ENCODE measurements at regions not wholly inside any gene's neighbourhood (a gene's known extent, or its start where the extent isn't known, plus 50 kb on each side); places are given as distances from the start of the nearest gene placed in this dataset.
A peak's percentile ranks its signal among the peaks of the same experiment; 100 is the strongest.
"Not testable (repeated sequence)": the region's sequence is repeated elsewhere in the genome, so short reads cannot be mapped to it uniquely, and the experiment has no call there.

DNA sequence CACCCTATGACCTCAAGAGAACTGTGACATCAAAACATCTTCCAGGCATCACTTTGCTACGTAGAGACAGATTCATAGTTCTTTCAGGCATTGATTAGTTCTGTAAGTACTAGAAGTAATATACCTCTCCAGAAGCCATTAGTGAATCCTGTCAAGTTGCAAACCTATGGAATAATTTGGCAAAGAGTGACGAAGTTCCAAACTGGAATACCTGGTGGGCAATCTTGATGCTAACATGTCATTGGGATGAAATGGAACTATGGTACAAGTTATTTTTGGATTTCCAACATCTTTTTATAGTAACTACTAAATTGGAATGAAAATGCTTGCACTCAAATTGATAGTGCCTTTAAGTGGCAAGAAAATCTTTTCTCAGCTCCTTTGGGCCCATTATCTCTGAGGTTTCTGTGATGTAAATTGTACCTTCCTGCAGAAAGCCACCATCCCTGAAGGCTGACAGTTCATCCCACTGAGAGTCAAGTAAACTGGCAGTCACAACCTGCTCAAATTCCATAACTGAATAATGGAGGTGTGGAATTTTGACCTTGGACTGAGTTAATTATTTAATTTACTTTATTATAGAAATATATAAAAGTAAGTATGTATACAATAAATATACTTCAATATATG, 435.5 kb downstream of the DTWD2 start:
- no peak for DNase-seq (ENCODE audit: low spot score)

DNA sequence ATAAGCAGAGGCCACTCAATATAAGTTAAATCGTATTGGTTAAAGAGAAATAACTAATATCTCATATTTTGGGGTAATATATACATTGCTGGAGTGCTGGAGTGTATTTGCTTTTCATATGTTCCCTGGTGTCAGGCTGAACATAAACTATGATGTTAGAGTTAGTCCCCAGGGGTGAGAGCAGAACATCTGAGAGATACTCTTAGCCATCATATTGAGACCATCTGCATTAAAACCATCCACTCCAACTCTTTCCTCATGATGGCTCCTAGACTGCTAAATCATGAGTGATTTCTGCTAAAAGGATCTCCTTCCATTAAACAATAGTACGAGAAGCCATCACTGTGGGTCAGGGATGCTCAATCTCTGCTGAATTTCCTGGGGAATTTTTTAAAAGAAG, 436.2 kb downstream of the DTWD2 start:
- DNase-seq (ENCODE audit: low spot score): no peak

DNA sequence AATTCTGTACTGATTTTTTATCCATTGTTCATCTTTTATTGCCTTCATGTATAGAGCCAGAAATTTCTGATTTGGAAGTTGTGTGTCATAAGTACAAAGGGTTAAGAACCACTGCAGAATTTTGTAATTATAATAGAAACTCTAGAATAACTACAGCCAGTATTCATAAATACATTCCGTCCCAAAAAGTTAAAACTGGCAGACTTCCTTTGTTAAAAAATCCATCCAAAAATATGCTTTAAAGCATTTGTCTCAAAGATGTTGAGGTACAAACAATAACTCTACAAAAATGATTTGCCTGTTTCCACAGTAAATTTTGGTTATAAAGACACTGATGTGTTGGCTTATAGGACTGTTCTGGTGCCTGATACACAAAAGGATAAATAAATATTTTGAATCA, 436.6 kb downstream of the DTWD2 start:
- no peak for DNase-seq (ENCODE audit: low spot score)

DNA sequence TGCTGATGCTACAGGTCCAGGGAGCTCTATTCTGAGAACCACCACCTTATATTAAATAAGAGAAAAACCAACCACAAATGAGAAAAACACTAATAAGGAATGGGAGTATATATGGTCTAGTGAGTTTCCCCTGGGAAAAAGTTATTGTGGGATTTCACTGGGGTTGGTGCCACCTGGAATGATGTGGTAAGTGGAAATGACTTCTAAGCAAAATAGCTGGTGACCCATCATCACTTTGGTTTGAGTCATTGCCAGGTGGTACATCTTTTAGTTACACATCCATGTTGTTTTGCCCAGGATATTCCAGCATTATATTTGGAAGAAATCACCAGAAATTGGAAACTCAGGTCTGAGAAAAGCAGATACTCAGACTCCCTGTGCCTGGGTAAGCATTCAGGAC, 437.3 kb downstream of the DTWD2 start:
- DNase-seq (ENCODE audit: low spot score): no peak

- peak; percentile 27 for DNase-seq (ENCODE audit: low spot score)
These were observed 439.3 kb downstream of the DTWD2 start for GRCh38 chr5:118548761-118549720.

- no peak for DNase-seq (ENCODE audit: low spot score)
These were observed 442.9 kb downstream of the DTWD2 start for GRCh38 chr5:118545470-118545869.

GRCh38 chr5:118544887-118545449, 443.4 kb downstream of the DTWD2 start:
- DNase-seq (ENCODE audit: low spot score): no peak

DNA sequence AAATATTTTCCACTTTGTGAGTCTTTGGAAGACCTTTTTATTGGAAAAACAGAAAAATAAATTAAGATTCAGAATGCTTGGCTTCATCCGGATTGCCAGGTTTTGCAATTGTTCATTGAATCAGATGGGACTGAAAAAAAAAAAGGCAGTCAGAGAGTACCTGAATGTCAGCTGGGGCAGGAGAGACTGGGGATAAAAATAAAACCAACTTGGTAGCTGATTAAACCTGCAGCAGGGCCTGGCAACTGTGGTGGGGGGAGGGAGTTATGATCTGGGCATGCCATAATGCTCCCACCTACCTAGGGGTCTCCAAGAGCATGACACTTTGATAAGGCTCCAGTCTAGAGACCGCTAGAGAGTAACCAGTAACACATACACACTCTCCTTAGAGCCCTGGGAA, 454.4 kb downstream of the DTWD2 start:
- no peak for DNase-seq (ENCODE audit: low spot score)

DNA sequence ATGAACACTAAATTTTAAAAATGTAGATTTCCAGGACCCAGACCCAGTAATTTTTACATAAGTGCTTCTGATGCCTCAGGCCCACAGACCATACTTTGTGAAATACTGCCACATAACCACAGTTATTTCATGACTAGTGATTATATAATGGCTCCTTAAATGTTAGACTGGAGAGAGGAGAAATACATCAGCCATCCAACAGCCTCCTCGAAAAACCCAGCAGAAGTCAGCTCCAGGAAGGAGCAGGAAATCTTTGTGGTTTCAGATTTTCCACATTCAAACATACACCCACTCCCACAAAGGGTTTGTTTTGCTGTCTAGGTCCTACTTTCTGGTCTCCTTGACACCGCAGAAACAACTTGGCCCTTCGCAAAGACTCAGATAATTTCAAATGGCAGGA, 455.2 kb downstream of the DTWD2 start:
- peak; percentile 23 for DNase-seq (ENCODE audit: low spot score)

DNA sequence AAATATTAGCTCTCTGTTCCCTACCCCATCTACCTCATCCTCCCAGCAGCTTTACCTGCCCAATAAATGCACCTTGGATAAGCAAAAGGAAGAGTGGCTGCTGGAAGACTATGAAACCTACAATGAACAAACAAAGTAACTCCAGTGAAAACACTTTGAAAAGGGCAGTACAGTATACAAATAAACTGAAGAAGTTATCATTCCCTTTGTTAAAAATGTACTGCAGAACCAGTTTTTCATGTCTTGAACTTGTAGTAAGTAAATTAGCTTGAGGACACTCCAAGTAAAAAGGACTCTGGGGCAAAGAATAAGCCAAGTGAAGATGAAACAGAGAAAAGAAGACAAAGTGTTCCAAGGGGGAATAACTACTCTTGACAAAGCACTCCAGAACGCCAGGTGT, 457.1 kb downstream of the DTWD2 start:
- no peak for DNase-seq (ENCODE audit: low spot score)

GRCh38 chr5:118529361-118530144, 458.8 kb downstream of the DTWD2 start:
- DNase-seq (ENCODE audit: low spot score): no peak

- DNase-seq (ENCODE audit: low spot score): no peak
These were observed 465.7 kb downstream of the DTWD2 start for GRCh38 chr5:118522626-118523025.

DNA sequence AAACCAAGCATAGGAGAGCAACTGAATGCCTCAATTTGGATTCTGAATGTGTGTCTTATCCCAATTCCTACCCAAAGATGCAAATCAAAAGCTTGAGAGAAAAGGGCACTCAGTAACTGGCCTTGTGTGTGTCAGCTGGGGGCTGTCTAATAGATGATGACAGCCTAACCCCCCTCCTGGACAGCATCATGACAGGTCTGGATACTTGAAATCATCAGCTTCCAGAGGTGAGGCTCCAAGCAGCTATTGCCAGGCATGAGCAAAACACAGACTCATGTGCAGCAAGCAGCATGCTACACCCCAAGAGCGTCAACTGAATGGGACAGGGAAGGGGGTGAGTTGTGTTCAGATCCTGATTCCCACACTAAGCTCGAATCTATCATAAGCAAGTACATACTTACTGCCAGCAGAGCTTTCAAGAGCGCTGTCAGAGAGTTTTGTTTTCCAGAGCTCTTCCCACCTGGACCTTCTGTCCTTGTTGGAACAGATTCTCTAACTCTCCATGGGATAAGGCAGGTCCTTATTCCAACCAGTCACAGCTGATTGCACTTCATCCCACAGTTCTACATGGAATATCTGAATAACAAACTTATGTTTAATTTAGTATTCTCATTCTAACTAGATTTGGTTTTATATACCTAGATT, 467.5 kb downstream of the DTWD2 start:
- DNase-seq (ENCODE audit: low spot score): no peak

- DNase-seq (ENCODE audit: low spot score): no peak
These were observed 468.9 kb downstream of the DTWD2 start for GRCh38 chr5:118519466-118519865.

DNA sequence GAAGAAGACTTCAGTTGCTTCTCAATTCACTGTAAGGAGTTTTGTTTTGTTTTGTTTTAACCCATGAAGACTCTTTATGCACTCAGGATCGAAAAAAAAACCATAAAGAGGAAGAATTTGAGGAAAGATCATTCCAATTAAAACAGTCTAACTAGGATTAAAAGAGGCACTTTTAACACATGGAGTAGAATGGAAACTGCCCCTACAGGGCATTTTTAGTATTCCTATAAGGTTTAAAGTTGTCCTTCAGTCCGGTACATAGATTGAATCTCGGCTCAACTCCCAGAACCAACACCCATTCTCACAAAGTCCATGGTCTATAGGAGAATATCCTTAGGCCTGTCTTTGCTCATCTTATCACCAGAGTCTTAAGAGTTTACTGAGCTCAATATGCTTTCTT, 469.6 kb downstream of the DTWD2 start:
- no peak for DNase-seq (ENCODE audit: low spot score)

DNA sequence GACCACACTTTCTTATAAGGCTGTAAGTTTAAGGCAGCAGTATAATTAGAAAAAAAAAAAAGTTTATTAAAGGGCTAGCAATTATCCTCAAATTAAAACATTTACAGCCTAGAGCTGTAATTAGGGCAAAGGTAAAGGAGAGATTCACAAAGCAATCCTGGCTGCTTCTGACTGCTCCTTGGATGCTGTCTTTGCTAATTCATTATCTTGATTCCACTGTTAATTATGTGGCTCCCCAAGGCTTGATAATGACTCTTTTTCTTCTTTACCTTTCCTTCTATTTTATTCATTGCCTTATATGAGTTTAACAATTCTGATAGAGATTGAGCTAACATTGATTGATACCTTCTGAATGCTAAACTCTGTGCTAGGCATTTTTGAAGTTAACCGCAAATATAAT, 476.5 kb downstream of the DTWD2 start:
- DNase-seq (ENCODE audit: low spot score): no peak

DNA sequence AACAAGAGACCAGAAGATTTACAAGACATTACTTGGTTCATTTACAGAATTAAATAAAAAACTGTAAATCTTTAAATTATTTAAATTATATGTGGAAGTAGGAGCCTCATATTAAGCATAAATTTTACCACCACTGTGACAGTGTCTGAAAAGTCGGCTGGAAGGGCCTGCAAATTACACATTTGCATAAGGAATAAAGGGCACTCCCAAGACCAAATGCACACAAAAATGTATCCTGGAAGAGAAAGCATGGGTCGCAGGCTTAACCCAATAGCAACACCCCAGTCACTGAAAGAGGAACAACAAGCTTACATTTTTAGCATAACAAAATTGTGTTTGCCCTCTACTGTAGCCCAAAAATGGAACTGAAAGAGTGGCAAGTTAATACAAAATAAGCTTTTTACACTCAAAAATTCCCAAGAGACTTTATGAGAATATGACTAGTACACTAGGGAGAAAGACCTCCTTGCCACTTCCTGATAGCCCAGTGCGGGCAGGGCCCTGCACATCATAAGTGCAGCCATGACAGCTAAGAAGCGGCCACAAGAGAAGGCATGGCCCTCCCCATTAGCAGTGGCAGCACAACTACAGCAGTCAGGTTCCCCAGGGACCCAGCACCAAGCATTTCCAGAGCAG, 482.0 kb downstream of the DTWD2 start:
- DNase-seq (ENCODE audit: low spot score): no peak

DNA sequence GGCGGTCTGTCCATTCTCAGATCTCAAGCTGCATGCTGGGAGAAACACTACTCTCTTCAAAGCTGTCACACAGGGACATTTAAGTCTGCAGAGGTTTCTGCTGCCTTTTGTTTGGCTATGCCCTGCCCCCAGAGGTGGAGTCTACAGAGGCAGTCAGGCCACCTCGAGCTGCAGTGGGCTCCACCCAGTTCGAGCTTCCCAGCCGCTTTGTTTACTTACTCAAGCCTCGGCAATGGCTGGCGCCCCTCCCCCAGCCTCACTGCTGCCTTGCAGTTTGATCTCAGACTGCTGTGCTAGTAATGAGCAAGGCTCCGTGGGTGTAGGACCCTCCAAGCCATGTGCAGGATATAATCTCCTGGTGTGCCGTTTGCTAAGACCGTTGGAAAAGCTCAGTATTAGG, 486.1 kb downstream of the DTWD2 start:
- not testable (repeated sequence) for DNase-seq (ENCODE audit: low spot score)

GRCh38 chr5:118491351-118491750, 497.0 kb downstream of the DTWD2 start:
- no peak for DNase-seq (ENCODE audit: low spot score)

- DNase-seq (ENCODE audit: low spot score): peak; percentile 33
These were observed 501.6 kb downstream of the DTWD2 start for GRCh38 chr5:118486647-118487225.

DNA sequence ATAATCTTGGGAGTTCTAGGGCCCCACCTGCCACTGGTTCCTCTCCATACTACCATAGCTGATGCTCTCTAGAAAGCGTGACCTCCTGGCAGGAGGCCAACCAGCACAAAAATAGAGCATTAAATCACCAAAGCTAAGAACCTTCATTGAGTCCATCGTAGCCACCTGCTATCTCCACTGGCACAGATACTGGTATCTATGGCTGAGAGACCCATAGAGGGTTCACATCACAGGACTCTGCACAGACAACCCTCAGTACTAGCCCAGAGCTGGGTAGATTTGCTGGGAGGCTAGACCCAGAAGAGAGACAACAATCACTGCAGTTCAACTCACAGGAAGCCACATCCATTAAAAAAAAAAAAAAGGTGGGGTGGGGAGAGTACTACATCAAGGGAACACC, 509.1 kb downstream of the DTWD2 start:
- no peak for DNase-seq (ENCODE audit: low spot score)
